Activated CD8-positive, alpha-beta memory T cell treated with anti-CD3 and anti-CD28 coated beads, Interleukin-2, amount 10 ng/mL, durations not matched to agents 7 days and 5 days (primary cell): ENCODE measurements at regions not wholly inside any gene's neighbourhood (a gene's known extent, or its start where the extent isn't known, plus 50 kb on each side); places are given as distances from the start of the nearest gene placed in this dataset.
"Not testable (repeated sequence)": the region's sequence is repeated elsewhere in the genome, so short reads cannot be mapped to it uniquely, and the experiment has no call there.

Experiments used
- ATAC-seq: fragments of 150-1000 bp; cut with Tn5 transposase; one replicate; pipeline ENCODE4 v1.10.0; 2021; ENCODE audit warnings: moderate library complexity
- CTCF ChIA-PET: fragments of 350-600 bp; sonication (Branson Sonifier 250); formaldehyde crosslinking; loops from one replicate; lab custom pipeline; 2021; ENCODE audit warnings: antibody characterized with exemption; lab: Charles Lee
- DNase-seq: peaks from one replicate; pipeline ENCODE4 v3.0.0-alpha.2; 2020
- H3K27ac Mint-ChIP-seq: one replicate; pipeline ENCODE4 v1.8.0; 2021; ENCODE audit warnings: mild to moderate bottlenecking, mixed read lengths
- H3K27me3 Mint-ChIP-seq: one replicate; pipeline ENCODE4 v1.8.0; 2021; ENCODE audit warnings: mixed read lengths
- H3K36me3 Mint-ChIP-seq: one replicate; pipeline ENCODE4 v1.8.0; 2021; ENCODE audit warnings: mild to moderate bottlenecking, mixed read lengths
- H3K4me1 Mint-ChIP-seq: one replicate; pipeline ENCODE4 v1.8.0; 2021; ENCODE audit warnings: mixed read lengths
- H3K4me3 Mint-ChIP-seq: one replicate; pipeline ENCODE4 v1.8.0; 2021; ENCODE audit warnings: mild to moderate bottlenecking, moderate library complexity, mixed read lengths
- H3K9me3 Mint-ChIP-seq: one replicate; pipeline ENCODE4 v1.8.0; 2022; ENCODE audit warnings: low read depth, mixed read lengths

GRCh38 chr2:238616681-238617080 is 190.0 kb downstream of the ASB1 start:
- CTCF ChIA-PET: no interaction called here
- no peak for ATAC-seq

GRCh38 chr2:238618494-238619283 is 192.0 kb downstream of the ASB1 start:
- H3K27me3 Mint-ChIP-seq: peaks cover 22% of the 10 kb centered on the region
- not testable (repeated sequence) for ATAC-seq, H3K4me1 Mint-ChIP-seq, H3K9me3 Mint-ChIP-seq, DNase-seq, H3K27ac Mint-ChIP-seq, H3K36me3 Mint-ChIP-seq, H3K4me3 Mint-ChIP-seq
- CTCF ChIA-PET: interaction anchor here (1.0 kb wide), 2 partner anchors 105 to 248 kb away, joined by 3 to 4 read pairs; no protein-coding TSS in a partner anchor

More at GRCh38 chr2:238616681-238617080, 190.0 kb downstream of the ASB1 start:
- Mint-ChIP-seq H3K36me3 (no peaks in the 10 kb centered on the region), H3K27me3 (peaks cover 8% of the 10 kb centered on the region), H3K27ac (no peak overlapping the region), H3K4me3 (no peak overlapping the region), H3K4me1 (no peaks in the 10 kb centered on the region), H3K9me3 (no peaks in the 10 kb centered on the region)
- DNase-seq: no peak

GRCh38 chr2:238627899-238628298 is 201.2 kb downstream of the ASB1 start:
- CTCF ChIA-PET: no interaction called here
- ATAC-seq: no peak
- peaks cover 3% of the 10 kb centered on the region for H3K27me3 Mint-ChIP-seq

GRCh38 chr2:238629064-238629463 is 202.3 kb downstream of the ASB1 start:
- Mint-ChIP-seq H3K4me1 (no peaks in the 10 kb centered on the region), H3K27me3 (no peaks in the 10 kb centered on the region), H3K9me3 (no peaks in the 10 kb centered on the region), H3K36me3 (no peaks in the 10 kb centered on the region), H3K4me3 (no peak overlapping the region), H3K27ac (no peak overlapping the region)
- DNase-seq: peak; percentile 23
- ATAC-seq: no peak
- CTCF ChIA-PET: no interaction called here

More at GRCh38 chr2:238627899-238628298, 201.2 kb downstream of the ASB1 start:
- no peak overlapping the region for H3K4me3 Mint-ChIP-seq
- no peaks in the 10 kb centered on the region for H3K9me3 Mint-ChIP-seq
- no peaks in the 10 kb centered on the region for H3K36me3 Mint-ChIP-seq
- no peak for DNase-seq
- no peaks in the 10 kb centered on the region for H3K4me1 Mint-ChIP-seq
- no peak overlapping the region for H3K27ac Mint-ChIP-seq

GRCh38 chr2:238631491-238632180 is 204.9 kb downstream of the ASB1 start:
- Mint-ChIP-seq H3K4me1 (no peaks in the 10 kb centered on the region), H3K27me3 (no peaks in the 10 kb centered on the region), H3K36me3 (no peaks in the 10 kb centered on the region), H3K4me3 (no peak overlapping the region), H3K9me3 (no peaks in the 10 kb centered on the region), H3K27ac (no peak overlapping the region)
- ATAC-seq (no peak), DNase-seq (no peak)
- CTCF ChIA-PET: no interaction called here

DNA sequence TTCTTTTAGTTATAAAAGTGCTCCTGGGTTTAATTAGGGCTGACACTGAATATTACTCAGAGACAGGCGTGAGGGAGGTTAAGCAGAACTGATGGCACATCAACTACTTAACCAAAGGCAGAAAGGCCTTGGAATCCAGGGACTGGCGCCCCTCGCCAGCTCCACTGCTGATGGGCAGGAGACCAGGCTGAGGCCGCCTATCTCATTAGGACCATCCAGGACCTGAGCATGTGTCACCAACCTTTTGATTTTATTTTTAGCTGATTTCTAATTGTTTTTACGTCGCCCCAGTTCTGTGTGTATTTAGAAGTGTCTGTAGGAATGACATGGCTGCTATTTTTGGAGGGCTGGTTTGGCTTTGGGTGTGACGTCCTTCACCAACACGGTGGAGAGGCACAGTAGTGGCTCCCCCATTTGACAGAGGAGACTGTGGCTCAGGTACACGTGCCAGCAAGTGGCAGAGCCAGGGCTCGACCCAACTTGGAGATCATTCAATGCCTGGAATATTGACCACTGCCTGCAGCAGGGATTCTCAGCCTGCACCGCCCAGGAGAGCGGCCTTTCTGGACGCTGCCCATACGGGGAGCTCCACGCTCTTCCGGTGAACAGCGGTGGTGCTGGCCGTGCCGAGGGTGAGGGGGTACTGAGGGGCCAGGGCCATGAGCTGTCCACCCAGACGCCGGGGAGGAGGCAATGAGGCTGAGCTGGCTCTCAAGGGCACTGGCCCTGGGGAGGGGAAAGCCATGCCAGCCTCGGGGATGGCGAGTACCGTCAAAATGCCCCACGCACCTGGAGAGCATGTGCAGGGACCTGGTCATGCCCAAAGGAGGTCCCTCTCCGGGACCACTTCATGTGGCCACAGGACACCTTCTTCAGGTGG is 205.7 kb downstream of the ASB1 start:
- Mint-ChIP-seq H3K4me3 (no peak overlapping the region), H3K9me3 (no peaks in the 10 kb centered on the region), H3K4me1 (no peaks in the 10 kb centered on the region), H3K27ac (no peak overlapping the region), H3K36me3 (no peaks in the 10 kb centered on the region), H3K27me3 (no peaks in the 10 kb centered on the region)
- ATAC-seq: no peak
- CTCF ChIA-PET: no interaction called here
- peak; percentile 34 for DNase-seq

DNA sequence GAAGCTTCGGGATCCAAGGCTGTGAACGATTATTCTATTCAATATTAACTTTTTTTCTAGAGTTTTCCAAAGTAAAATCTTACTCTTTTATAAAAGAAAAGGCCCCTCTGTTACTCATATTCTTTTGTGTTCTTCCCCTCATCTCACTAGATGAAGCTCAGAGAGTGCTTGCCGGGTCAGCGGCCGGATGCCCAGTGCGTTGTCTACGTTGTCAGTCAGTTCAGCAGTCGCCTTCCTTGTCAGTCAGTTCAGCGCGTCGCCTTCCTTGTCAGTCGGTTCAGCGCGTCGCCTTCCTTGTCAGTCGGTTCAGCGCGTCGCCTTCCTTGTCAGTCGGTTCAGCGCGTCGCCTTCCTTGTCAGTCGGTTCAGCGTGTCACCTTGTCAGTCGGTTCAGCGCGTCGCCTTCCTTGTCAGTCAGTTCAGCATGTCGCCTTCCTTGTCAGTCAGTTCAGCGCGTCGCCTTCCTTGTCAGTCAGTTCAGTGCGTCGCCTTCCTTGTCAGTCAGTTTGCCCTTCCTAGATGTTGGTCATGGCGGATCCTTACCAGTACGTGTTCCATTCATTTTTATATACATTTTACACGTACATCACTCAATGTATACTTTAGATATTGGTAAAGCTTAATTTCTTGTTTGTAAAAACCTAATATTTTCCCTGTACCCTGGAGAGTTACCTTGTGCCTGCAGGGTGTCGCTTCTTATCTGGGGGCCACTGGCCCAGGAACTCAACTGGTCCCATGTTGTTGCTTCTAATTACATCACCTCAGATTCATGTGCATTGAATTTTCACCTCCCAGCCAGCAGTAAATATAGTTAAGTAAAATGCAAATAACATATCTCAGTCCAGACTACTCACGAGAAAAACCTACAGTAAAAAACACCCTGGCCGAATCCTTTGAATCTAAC is 206.9 kb downstream of the ASB1 start:
- no peak overlapping the region for H3K4me3 Mint-ChIP-seq
- CTCF ChIA-PET: no interaction called here
- ATAC-seq (no peak), DNase-seq (peak; percentile 35)
- H3K4me1 Mint-ChIP-seq: no peaks in the 10 kb centered on the region
- no peaks in the 10 kb centered on the region for H3K27me3 Mint-ChIP-seq
- H3K36me3 Mint-ChIP-seq: no peaks in the 10 kb centered on the region
- H3K9me3 Mint-ChIP-seq: no peaks in the 10 kb centered on the region
- no peak overlapping the region for H3K27ac Mint-ChIP-seq

GRCh38 chr2:238634701-238635357 is 208.1 kb downstream of the ASB1 start:
- Mint-ChIP-seq H3K4me1 (no peaks in the 10 kb centered on the region), H3K36me3 (no peaks in the 10 kb centered on the region), H3K27me3 (no peaks in the 10 kb centered on the region), H3K27ac (no peak overlapping the region), H3K9me3 (no peaks in the 10 kb centered on the region), H3K4me3 (no peak overlapping the region)
- ATAC-seq (no peak), DNase-seq (peak; percentile 34)
- CTCF ChIA-PET: no interaction called here

GRCh38 chr2:238635647-238636051 is 208.9 kb downstream of the ASB1 start:
- Mint-ChIP-seq H3K27ac (no peak overlapping the region), H3K4me3 (no peak overlapping the region), H3K9me3 (no peaks in the 10 kb centered on the region), H3K36me3 (no peaks in the 10 kb centered on the region), H3K27me3 (no peaks in the 10 kb centered on the region), H3K4me1 (no peaks in the 10 kb centered on the region)
- DNase-seq (peak; percentile 9), ATAC-seq (no peak)
- CTCF ChIA-PET: no interaction called here

DNA sequence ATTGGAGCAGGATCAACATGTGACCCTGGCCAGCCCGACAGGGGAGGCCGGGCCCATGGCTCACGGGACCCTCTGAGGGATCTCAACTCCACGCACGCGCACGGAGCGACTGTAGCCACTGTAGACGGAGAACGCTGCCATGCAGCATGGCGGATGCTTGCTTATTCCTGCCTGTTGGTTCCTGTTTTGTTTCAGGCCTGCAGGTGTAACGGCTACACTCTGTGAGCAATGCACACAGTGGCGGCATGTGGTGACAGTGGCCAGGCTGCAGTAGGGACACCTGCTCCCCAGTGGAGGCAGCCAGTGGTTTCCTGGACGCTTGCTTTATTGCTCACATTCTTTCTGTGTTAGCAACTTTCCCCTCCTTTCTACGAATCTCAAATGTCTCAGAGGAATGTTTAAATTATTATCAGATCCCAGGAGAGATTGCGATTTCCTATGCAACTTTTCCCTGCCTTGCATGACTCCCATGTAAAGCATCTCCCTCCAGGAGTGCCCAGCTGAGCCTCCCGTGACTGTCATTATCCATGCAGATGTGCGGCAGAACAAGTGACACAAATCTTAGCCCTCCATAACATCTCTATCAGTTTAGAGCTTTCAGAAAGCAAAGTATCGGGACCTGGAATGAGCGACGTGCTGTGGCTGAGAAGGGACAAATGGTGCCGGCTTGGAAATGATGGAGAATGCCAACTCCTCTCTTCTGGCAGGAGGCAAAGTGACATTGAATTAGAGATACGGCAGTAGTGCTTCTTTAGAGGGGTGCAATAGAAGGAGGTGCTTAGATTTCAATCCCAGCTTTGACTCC is 209.7 kb downstream of the ASB1 start:
- no peaks in the 10 kb centered on the region for H3K4me1 Mint-ChIP-seq
- ATAC-seq (no peak), DNase-seq (peak; percentile 14)
- H3K27me3 Mint-ChIP-seq: no peaks in the 10 kb centered on the region
- H3K4me3 Mint-ChIP-seq: no peak overlapping the region
- H3K27ac Mint-ChIP-seq: no peak overlapping the region
- CTCF ChIA-PET: interaction anchor here (0.6 kb wide), 1 partner anchor 172 kb away, joined by 3 read pairs; no protein-coding TSS in a partner anchor
- no peaks in the 10 kb centered on the region for H3K9me3 Mint-ChIP-seq
- H3K36me3 Mint-ChIP-seq: no peaks in the 10 kb centered on the region

DNA sequence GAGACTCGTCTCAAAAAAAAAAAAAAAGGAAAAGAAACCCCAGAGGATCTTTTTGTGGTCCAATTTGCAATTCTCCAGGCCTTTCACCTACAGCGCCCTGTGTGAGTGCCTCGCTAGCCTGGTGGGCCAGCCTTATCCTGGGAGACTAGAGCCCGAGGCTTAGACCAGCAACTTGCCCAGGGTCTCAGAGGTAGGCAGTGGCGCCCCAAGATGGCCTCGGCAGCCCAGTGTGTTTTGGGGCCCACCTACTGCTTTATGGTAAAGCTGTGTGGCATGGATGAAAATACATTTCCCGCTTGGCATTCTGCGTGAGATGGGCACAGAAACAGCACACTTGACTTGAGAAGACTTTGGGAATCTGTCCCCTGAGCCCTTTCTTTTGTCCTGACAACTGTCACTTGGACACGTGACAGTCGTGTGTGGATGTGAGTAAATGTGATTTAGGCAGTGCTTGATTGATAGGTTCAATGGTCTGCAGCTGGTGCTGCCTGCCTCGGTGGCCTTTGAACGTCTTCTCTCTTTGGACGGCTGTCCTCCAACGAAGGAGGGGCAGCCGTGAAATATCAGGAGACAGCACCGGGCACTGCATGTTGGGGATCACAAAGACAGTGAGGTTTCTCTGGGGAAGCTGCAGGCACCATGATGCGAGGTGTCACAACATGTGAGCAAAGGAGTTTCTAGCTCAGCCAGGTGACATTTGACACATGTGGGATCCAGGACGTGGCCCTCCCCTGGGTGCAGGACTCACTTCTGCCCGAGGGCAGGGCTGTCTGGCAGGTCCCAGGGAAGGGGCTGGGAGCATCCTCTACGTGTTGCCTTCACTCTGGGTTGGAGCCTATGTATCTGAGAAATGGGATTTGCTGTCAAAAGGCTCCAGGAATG is 209.5 kb upstream of the TWIST2 start:
- Mint-ChIP-seq H3K4me3 (no peak overlapping the region), H3K4me1 (no peaks in the 10 kb centered on the region), H3K36me3 (no peaks in the 10 kb centered on the region), H3K27ac (no peak overlapping the region), H3K9me3 (no peaks in the 10 kb centered on the region), H3K27me3 (no peaks in the 10 kb centered on the region)
- DNase-seq (peak; percentile 23), ATAC-seq (no peak)
- CTCF ChIA-PET: interaction anchor here (0.5 kb wide), 1 partner anchor 307 kb away, joined by 3 read pairs; no protein-coding TSS in a partner anchor
